Endothelial cell (in vitro differentiated cells): ENCODE measurements at regions not wholly inside any gene's neighbourhood (a gene's known extent, or its start where the extent isn't known, plus 50 kb on each side); places are given as distances from the start of the nearest gene placed in this dataset.

Source experiments
- DNase-seq: peaks from one replicate; pipeline ENCODE4 v3.0.0; 2021; ENCODE audit warnings: low spot score
- H3K27ac Mint-ChIP-seq: one replicate; pipeline ENCODE4 v1.8.0; 2021; ENCODE audit warnings: mixed read lengths, inconsistent platforms; ENCODE audit not compliant: unreplicated experiment
- H3K27me3 Mint-ChIP-seq: one replicate; pipeline ENCODE4 v1.8.0; 2021; ENCODE audit warnings: mild to moderate bottlenecking, moderate library complexity, mixed read lengths, inconsistent platforms; ENCODE audit not compliant: unreplicated experiment
- H3K36me3 Mint-ChIP-seq: one replicate; pipeline ENCODE4 v1.8.0; 2021; ENCODE audit warnings: mild to moderate bottlenecking, low read depth, mixed read lengths, inconsistent platforms; ENCODE audit not compliant: unreplicated experiment
- H3K4me1 Mint-ChIP-seq: one replicate; pipeline ENCODE4 v1.8.0; 2021; ENCODE audit warnings: mild to moderate bottlenecking, mixed read lengths, inconsistent platforms; ENCODE audit not compliant: unreplicated experiment
- H3K4me3 Mint-ChIP-seq: one replicate; pipeline ENCODE4 v1.8.0; 2021; ENCODE audit warnings: mild to moderate bottlenecking, mixed read lengths, inconsistent platforms; ENCODE audit not compliant: unreplicated experiment
- H3K9me3 Mint-ChIP-seq: one replicate; pipeline ENCODE4 v1.8.0; 2021; ENCODE audit warnings: mixed read lengths, inconsistent platforms; ENCODE audit not compliant: unreplicated experiment
- CTCF ChIP-seq: fragments of 200-600 bp; sonication (generic); IDR thresholded peaks from one replicate; pipeline ENCODE4 v1.5.0; 2021; ENCODE audit warnings: antibody characterized with exemption; ENCODE audit not compliant: unreplicated experiment

GRCh38 chr14:35921745-35922144, 95.6 kb downstream of the BRMS1L start:
- no peak for TF ChIP-seq CTCF
- peaks cover 4% of the 10 kb centered on the region for H3K27me3 Mint-ChIP-seq

More at GRCh38 chr14:35921745-35922144, 95.6 kb downstream of the BRMS1L start:
- Mint-ChIP-seq H3K4me3 (no peak overlapping the region), H3K36me3 (no peaks in the 10 kb centered on the region), H3K9me3 (no peaks in the 10 kb centered on the region), H3K4me1 (peaks cover 12% of the 10 kb centered on the region), H3K27ac (no peak overlapping the region)
- no peak for DNase-seq
